Fibroblast of mammary gland (primary cell): ENCODE measurements at regions not wholly inside any gene's neighbourhood (a gene's known extent, or its start where the extent isn't known, plus 50 kb on each side); places are given as distances from the start of the nearest gene placed in this dataset.

ENCODE experiments used
- DNase-seq: peaks from one replicate; pipeline ENCODE4 v3.0.0-alpha.2; 2010; ENCODE audit warnings: low read depth
- H3K4me3 ChIP-seq: 2 replicates; pipeline ENCODE4 v1.5.1; 2011; ENCODE audit warnings: low read depth, mild to moderate bottlenecking, low read length, moderate library complexity; ENCODE audit not compliant: control insufficient read depth
- TF ChIP-seq, protein P1 (sequence below): conservative IDR thresholded peaks from 2 replicates; pipeline ENCODE4 v1.5.1; 2011; ENCODE audit warnings: low read depth, low read length, inconsistent platforms; ENCODE audit not compliant: control insufficient read depth, insufficient read depth

DNA sequence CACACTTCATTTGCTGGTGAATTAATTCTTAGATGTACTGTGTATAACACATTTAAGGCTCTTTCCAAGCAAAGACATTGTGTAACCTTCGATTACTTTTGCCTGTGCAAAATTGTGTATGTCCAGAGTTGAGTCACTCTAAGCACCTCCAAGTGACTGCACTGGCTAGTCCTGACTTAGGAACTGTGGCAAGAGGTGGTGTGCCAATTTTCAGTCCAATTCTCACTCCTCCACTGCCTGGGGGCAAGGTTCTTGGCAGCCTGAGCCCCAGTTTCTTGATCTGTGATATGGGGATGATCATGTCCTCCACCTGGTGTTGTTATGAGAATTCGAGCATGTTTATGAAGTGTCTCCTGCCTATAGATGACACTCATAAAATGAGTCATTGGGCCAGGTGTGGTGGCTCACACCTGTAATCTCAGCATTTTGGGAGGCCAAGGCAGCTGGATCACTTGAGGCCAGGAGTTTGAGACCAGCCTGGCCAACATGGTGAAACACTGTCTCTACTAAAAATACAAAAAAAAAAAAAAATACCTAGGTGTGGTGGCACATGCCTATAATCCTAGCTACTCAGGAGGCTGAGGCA lies 105.3 kb upstream of the CDYL start:
- DNase-seq = no peak
- TF ChIP-seq, protein P1, sequence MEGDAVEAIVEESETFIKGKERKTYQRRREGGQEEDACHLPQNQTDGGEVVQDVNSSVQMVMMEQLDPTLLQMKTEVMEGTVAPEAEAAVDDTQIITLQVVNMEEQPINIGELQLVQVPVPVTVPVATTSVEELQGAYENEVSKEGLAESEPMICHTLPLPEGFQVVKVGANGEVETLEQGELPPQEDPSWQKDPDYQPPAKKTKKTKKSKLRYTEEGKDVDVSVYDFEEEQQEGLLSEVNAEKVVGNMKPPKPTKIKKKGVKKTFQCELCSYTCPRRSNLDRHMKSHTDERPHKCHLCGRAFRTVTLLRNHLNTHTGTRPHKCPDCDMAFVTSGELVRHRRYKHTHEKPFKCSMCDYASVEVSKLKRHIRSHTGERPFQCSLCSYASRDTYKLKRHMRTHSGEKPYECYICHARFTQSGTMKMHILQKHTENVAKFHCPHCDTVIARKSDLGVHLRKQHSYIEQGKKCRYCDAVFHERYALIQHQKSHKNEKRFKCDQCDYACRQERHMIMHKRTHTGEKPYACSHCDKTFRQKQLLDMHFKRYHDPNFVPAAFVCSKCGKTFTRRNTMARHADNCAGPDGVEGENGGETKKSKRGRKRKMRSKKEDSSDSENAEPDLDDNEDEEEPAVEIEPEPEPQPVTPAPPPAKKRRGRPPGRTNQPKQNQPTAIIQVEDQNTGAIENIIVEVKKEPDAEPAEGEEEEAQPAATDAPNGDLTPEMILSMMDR = no peak
- H3K4me3 ChIP-seq = no peak overlapping the region

DNA sequence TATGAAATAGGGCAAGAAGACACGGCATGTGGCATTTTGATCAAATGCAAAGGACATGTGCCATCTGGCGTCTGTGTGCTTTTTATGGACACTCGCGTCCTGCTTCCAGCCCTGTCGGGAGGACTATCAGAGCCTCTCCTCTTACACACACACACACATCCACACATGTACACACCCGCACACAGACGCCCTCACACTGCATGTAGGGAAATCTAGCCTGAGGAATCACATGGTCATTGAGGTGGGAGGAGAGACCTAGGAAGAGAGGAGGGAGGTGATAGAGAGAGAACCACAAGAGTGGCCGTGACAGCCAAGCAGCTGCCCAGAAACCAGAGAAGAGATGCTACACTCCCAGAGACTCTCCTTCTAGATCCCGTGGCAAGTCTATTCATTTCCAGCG lies 105.9 kb upstream of the CDYL start:
- DNase-seq = no peak
- H3K4me3 ChIP-seq = no peak overlapping the region
- TF ChIP-seq, protein P1 = no peak

DNA sequence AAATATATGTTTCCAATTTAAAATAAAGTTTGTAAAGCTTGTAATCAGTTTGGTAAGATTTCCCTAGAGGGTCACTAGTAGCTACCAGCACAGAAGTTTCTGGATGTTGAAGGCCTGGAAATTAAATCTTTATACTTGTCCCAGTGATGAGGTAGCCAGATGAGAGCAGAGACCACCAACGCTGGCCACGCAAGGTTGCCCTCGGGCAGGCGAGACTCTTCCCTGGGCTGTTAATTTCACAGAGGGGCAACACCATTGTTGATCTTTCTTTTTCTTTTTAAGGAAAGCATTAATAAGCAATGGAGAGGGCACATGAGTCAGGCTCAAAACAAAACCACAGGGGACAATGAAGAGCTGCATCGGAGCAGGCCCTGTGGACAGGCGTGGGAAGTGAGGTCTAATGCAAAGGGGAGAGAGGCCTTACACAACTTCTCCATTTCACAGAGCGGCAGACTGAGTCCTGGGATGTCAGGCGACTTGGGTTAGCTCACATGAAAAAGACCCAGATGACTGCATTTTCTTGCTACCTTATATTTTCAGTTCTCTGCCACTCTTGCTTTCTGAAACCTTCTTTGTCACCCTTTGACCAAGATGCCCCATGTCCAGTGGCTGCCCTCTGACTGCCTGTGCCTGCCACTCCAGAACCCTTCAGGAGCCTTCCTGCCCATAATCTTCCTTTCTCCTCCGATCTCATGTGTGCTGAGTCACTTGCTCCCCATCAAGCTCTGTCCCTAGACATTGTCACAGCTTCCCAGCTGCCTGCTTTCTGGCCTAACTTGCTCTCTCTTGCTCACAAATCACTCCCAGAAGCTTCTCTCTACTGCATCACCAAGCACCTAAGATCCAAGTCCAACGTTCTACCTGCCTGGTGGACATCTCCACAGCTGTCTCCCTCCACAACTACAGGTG lies 107.7 kb upstream of the CDYL start:
- TF ChIP-seq, protein P1 = no peak
- no peak overlapping the region for H3K4me3 ChIP-seq
- peak; percentile 53 for DNase-seq

DNA sequence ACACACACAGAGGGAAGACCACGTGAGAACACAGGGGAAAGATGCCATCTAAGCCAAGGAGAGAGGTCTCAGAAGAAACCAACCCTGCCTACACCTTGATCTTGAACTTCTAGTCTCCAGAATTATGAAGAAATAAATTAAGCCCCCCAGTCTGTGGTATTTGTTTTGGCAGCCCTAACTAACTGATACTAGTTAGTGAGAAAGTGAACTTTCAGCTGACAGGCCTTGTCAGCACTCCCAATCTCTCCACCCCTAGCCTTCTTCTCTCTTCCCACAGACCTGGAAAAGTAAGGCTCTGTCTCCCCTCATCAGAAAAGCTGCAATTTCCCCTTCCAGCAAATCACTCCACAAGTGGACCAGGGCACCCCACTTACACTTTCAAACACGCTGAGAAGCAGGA lies 108.6 kb upstream of the CDYL start:
- DNase-seq = no peak
- no peak overlapping the region for H3K4me3 ChIP-seq
- TF ChIP-seq, protein P1 = no peak

DNA sequence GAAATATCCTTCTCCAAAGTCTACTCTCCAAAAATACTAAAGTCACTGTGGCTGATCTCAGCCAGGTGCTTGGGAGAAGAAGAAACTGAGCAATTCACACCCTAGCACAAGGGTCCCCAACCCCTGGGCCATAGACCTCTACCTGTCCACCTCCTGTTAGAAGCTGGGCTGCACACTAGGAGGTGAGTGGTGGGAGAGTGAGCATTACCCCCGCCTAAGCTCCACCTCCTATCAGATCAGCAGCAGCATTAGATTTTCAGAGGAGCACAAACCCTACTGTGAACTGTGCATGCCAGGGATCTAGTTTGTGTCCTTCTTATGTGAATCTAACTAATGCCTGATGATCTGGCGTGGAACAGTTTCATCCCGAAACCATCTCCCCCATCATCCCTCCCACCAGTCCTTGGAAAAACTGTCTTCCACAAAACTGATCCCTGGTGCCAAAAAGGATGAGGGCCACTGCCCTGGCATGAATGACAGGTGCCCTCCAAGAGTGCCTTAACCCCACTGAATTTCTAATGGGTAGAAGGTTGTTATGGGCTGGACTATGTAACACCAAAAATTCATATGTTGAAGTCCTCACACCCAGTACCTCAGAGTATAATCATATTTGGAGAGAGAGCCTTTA lies 109.2 kb upstream of the CDYL start:
- H3K4me3 ChIP-seq = no peak overlapping the region
- TF ChIP-seq, protein P1 = no peak
- DNase-seq = no peak

DNA sequence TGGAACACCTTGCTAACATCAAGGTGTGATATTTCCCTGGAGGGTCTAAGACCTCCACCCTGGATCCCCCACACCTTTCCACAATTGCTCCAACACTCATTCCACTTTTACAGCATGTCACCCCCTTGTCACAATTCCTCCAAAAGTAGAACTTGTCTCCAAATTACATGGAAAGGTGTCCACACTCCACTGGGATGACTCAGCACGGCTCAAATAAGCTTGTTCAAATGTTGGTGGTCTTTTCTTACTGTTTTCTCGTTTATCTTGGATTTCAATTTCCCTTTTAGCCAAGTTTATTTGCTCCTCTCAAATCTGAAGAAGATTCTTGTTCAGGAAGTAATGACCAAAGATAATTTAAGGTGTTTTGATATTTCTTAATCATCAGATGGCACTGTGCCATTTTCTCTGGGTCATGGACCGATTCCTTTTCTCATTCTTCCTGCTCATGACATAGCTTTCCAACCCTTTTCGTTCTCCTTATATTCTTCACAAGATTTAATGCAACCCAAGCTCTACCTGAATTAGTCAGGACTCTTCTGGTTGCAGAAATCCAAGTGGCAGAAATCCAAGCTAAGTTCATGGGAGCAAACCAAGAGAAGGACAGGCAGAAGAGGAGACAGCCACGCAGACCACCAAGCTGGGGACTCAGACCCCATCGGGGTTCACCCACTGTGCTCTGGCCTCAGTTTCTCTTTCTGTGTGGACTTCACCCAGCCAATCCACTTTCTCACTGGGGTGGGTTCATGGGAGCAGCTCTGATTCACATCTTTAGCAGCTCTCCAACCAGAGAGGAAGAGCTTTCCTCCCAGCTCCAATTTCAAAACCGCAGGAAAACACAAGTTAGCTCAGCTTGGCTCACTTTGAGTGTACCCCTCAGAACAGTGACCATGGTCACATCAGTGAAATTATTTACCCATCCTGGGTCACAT lies 110.5 kb upstream of the CDYL start:
- TF ChIP-seq, protein P1 = no peak
- DNase-seq = peak; percentile 40

More for the DNA sequence above, 110.5 kb upstream of the CDYL start:
- no peak overlapping the region for H3K4me3 ChIP-seq
